Fibroblast of upper back skin (primary cell): ENCODE measurements at regions not wholly inside any gene's neighbourhood (a gene's known extent, or its start where the extent isn't known, plus 50 kb on each side); places are given as distances from the start of the nearest gene placed in this dataset.
"Not testable (repeated sequence)": the region's sequence is repeated elsewhere in the genome, so short reads cannot be mapped to it uniquely, and the experiment has no call there.

Source experiments
- DNase-seq: peaks from one replicate; pipeline ENCODE4 v3.0.0-alpha.2; 2013

DNA sequence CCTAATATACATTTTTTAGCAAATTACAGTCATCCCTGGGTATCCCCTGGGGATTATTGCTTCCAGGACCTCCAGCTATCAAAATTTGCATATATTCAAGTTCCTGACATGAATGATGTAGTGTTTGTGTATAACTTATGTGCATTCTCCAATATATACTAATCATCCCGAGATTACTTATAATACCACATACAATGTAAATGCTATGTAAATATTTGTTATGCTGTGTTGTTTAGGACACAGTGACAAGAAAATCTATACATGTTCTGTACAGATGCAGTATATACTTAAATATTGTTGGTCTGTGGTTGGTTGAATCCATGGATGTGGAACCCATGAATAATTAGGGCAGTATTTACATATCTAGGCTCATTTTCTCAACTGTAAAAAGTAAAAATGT is 1060.3 kb downstream of the DSC3 start:
- DNase-seq: no peak

DNA sequence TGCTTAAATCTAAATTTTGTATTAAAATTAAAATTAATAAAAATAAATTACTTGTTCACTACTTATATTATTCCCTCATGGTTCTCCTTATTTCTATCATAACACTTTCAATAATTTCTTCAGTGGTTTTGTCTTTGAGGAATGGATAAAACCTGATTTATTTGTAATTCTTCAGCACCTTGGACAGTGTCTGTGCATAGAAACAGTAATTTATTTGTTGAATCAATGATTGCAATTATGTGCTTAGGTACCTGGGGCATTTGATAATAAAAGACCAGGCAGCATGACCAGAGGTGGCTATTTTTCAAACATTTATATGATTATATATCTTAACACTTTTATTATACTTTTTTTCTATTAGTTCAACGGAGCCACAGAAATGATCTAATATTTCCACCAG is 1062.7 kb downstream of the DSC3 start:
- no peak for DNase-seq

DNA sequence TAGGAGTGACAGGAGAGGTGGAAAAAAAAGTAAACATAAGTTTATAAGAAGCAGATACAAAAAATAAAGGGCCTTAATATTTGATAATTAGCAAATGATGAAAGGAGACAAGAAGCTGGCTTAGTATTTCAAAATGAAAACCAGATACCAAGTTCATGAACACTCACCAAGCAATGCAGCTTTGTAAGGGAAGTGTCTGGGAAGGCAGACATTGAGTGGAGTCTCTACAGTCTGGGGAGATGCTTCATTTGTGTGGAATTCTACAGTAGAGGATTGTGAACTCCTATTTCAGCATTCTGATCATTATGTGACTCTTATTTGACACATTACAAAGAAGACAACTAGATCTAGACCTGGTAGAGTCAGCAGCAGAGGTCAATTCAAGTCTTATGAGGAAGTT is 1072.7 kb downstream of the DSC3 start:
- DNase-seq: peak; percentile 0

DNA sequence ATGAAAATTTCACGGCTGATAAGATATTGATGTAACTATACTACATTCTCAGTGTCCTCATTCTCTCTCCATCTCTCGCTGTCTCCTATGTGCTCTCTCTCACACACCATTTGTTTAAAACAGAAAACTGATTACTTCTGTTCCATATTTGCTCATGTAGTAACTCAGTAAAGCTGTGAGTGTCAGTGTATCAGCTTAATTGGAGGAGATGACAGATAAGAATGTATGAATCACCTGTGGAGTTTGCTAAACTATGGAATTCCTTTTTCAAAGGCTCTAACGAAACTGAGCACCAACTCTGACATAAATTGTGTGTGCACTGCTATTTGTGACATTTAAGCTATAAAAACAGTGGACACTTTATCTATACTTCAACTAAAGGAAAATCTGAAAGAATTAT is 1080.0 kb downstream of the DSC3 start:
- no peak for DNase-seq

DNA sequence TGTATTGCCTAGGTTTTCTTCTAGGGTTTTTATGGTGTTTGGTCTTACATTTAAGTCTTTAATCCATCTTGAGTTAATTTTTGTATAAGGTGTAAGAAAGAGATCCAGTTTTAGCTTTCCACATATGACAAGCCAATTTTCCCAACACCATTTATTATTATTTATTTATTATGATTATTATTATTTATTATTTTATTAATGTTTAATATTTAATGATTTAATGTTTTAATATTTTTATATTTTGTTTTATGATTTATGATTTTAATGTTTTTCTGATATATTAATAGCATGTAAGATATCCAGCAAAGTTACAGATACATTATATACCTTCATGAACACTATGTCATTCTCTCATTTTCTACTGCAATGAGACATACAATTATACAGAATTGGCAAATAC is 1082.0 kb downstream of the DSC3 start:
- DNase-seq: no peak

DNA sequence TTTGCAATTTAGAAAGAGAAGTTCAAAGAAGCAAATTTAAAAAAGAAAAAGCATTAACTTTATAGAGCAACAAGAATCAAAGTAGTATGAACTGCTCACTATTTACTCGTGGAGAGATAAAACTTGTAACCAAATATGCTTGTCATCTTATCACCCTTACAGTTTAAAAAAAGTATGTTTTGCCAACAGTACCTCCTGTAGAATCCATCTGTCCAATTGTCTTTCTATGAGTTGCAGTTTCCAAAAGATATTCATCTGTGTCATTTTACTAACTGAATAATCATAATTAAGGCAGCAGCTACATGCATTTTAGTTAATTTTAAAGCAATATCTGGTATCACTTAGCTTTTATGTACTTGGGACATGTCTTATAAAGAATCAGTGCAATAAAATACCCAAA is 1112.3 kb downstream of the DSC3 start:
- no peak for DNase-seq

DNA sequence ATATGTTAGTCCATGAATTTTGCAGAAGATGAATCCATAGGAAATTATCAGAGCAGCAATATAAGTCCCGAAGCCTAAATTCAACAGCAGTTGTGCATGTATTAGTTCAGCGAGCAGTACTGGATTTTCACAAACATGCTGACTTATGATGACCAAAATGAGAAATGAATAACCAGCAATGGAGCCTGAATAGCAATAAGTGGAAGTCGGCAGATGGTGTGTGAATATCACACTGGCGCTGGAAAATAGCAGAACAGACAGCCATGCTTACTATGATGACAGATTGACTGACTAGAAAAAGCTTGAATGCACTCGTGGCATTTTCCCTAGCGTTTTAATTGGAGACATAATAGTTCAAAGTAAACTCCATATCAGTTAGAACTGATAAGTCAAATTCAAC is 1114.5 kb downstream of the DSC3 start:
- DNase-seq: no peak

DNA sequence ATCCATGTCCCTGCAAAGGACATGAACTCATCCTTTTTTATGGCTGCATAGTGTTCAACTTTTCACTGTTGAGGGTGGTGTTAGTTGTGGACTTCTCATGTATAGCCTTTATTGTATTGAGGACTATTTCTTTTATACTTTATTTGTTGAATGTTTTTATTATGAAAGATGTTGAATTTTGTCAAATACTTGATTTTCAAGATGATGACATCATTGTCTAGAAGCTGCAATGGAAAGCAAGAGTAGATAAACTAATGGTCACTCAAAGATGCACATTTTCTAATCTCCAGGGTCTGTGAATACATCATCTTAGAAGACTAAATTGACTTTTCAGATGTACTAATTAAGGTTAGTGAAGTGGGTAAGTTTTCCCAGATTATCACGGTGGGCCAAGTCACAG is 1117.0 kb downstream of the DSC3 start:
- no peak for DNase-seq

DNA sequence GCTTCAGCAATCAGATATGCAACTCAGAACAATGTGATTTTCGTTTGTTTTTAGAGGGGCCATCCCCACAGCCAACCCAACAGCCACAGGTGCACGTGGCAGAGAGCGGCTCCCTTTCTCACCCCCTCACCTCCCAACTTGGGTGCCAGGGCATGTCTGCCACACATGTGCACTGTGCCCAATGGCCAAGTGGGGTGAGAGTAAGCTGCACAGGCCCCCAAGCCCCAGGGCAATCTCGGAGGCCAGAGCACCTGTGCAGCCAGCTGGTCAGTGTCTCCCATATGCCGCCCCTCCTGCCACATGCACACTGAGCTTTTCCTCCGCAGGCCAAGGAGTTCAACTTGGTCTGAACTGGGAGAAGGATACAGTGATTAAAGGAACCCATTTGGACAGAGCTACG is 1130.2 kb downstream of the DSC3 start:
- no peak for DNase-seq

DNA sequence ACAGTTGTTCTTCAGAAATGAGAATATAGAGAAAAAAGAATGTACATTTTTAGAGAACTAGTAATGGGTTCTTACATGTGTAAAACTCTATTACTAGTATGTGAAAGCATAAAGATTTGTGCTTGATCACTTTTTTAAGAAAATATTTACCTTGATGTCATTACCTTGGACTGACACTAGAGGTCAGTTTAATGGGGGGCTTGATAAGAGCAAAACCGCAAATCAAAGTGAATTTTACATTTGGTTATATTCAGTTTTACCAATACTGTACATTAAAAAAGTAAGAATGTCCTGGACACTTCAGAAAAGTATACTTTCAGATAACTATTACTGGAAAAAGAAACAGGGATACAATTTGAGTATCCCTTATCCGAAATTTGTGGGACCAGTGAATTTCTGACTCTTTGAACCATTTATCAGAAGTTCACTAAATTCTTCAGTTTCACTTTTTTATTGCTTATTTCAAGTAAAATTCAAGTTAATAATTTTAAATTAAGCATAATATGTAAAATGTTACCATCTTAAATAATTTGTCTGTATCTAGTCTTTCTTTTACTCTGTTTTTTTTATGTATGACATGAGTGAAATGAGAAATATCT is 1149.5 kb downstream of the DSC3 start:
- DNase-seq: no peak

DNA sequence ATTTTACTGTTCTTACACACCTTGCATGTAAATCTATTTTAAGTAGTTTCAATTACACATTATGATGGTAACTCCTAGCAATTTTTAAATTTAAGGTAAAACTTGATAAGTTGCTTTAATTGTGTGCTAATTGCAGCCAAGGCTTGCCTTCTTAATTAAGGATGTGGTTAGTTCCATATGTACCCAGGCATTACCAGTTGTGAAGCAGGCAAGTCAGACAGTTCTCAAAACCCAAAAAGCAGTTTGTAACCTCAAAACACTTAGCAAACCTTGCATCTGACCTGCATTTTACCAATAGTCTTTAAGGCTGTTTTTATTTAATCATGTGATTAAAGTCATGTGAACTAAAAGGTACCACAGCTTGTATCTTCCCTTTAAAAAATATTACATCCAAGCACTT is 1159.4 kb downstream of the DSC3 start:
- no peak for DNase-seq

DNA sequence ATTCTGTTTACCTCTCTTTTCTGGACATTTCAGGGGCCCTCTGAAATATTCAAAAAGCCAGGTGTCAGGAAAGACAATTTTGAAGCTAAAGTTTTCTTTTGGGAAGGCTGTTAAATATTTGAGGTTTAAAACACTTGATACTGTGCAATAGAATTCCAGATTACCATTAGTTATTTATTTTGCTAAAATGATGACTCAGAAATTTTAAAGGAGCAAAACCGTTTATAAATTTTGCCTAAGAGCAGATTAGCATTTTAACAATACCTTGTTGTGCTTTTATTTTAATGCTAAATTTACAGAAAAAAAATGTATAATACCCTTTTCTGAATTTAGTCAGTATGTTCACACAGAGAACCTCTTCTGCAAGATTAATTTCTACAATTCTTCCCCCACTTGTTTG is 1159.9 kb downstream of the DSC3 start:
- no peak for DNase-seq

DNA sequence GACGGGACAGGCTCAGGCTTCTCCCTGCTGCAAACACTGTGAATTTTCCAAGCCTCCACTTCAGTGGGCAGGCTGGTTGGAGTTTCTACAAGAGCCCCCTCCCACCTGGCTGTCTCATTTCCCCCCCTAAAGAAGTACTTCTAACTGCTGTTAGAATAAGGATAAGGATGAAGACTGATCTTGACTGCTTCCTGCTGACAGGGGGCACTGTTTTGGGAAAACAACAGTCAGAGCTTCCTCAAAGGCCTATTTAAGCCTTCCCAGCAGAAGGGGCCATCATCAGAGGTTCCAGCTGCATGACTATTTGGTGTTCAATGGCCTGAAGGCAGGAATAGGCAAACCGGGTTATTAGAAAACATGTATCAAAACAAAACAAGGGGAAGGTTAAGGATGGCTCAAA is 1162.8 kb downstream of the DSC3 start:
- no peak for DNase-seq

DNA sequence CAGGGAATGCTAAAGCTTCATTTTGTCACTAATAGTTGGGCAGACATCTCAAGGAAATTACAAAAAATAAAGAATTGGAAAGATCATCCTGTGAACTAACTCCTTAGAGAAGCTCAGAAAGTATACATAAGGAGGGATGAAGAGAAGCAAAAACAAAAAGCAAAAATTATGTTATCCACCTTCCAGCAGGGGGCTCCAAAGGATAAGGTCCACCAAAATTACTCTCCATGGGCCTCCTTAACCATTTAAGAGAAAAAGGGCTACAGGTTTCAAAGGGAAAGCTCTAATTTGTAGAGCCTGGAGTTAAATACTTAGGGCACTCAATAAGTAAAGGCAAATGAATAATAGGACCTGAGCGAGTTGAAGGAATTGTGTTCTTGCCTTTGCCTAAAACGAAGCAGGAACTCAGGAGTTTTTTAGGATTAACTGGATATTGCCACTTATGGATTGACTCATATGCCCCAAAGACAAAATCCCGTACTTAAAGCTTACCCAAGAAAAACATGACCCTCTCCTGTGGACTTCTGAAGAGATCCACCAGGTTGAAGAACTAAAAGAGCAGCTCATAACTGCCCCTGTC is 1167.9 kb downstream of the DSC3 start:
- peak; percentile 35 for DNase-seq

DNA sequence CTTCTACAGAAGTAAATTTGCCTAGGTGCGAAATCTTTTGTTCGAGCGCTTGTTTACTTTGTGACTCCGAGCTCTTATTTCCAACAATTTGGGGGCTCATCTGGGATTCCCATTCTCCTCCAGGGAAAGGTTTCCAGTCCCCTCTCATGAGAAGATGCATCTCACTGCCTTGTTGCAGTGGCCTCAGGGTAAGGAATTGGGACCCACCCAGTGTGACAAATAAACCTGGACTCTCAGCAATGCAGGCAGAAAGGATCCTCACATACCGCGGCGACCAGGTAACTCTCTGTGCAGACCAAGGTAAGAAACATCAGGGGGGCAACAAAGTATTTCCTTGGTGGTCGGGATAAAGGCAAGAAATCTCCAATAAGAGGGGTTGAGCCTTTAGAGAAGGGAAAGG is 1169.3 kb downstream of the DSC3 start:
- DNase-seq: no peak

DNA sequence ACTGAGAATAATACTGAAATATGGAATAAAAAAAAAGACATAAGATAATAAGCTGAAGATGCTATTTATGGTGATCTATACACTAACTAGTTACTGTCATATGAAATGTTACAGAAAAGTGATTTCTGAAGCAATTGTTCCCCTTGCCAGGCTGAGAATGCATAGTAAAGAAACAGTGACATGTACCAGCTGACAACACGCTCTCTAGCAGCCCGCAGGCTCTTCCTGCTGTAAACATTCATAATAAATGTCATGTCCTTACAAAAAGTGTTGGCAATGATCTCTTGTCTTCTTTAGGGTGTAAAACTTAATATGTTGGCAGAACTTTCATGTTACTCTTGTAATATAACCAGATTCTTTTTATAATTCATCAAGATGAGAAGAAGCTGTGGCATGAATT is 1171.3 kb downstream of the DSC3 start:
- no peak for DNase-seq

DNA sequence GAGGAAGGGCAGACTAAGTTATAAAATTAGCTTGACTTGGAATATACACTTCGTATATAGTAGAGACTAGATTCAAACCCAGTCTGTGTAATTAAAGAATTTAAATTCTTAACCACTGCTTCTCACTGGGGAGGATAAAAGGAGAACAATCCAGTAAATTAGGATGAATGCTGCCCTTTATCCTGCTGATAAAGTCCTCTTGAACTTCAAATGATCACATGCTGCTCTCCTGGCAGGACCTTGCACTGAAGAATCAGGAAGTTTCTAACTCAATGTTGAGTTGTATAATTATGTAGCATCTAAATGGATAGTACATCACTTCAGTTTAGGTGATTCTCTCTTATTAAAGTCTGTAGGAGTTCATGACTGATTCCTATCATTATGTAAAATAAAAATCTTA is 1179.7 kb downstream of the DSC3 start:
- DNase-seq: no peak

DNA sequence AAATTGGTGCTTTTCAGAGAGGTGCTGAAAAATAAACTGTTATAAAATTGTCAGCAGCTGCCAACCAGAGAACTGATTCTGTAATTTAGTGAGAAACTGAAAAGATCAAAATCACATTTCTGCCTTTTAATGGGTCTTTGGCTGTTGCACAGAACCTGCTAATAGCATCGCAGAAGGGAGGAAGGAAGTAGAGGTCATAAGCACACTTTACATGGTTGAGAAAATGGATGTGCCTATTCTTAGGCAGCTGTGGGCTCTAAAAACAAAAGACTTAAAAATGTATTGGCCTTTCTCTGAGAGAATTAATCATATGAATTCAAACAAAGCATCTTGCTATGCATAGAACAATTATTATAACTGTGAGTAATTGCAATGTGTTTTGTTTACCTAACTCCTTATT is 1186.9 kb downstream of the DSC3 start:
- no peak for DNase-seq

DNA sequence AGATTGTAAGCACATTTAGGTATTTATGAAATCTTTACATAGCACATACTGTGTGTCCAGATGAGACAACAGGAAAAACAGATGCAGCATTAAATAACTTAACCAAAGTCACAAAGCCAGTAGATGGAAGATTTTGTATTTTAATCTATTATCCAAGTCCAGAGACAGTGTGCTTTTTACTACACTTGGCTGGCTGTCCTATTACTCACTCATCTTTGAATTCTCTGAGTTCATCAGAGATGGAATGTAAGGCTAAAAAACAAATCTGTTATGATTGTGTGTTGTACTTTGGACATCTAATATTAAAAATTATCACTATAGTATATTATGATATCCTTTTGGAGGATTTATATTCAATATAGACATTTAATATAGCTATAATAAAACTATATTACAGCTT is 1189.4 kb downstream of the DSC3 start:
- peak; percentile 14 for DNase-seq

DNA sequence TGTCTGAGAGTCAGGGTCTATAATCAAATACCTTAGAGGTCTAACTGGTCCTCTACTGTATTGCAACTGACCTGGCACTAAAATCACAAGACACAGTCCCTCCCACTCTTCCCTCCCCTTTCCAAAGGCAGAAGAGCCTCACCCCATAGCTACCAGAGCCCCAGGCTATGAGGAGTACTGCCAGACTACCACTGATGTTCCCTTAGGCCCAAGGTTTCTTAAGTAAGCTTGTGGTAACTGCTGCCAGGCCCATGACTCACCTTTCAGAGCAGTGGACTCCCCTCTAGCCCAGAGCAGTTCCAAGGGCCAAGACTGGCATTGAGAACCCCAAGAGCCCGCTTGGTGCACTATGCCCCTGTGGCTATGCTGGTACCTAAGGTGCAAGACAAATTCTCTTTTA is 1193.4 kb downstream of the DSC3 start:
- DNase-seq: no peak

DNA sequence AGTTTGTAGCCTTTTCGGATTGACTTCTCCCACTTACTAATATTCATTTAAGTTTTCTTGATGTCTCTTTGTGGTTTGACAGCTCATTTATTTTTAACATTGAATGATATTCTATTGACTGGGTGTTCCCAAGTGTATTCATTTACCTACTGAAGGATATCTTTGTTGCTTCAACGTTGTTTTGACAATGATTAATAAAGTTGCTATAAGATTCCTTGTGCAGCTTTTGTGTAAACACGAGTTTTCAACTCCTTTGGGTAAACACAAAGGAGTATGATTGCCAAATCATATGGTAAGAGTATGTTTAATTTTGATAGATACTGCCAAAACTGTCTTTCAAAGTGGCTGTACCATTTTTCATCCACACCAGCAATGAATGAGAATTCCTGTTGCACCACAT is 1200.9 kb downstream of the DSC3 start:
- no peak for DNase-seq

DNA sequence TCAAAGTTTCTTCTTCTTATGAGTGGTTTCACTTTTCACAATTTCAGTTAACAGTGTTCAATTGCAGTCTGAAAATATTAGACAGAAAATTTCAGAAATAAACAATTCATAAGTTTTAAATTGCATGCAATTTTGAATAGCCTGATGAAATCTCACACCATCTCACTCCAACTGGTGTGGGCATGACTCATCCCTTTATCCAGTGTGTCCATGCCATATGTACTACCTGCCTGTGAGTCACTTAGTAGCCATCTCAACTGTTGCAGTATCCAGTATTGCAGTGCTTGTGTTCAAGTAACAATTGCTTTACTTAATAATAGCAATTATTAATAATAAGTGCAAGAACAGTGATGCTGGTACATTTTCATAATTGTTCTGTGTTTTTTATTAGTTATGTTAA is 1202.5 kb downstream of the DSC3 start:
- peak; percentile 78 for DNase-seq

DNA sequence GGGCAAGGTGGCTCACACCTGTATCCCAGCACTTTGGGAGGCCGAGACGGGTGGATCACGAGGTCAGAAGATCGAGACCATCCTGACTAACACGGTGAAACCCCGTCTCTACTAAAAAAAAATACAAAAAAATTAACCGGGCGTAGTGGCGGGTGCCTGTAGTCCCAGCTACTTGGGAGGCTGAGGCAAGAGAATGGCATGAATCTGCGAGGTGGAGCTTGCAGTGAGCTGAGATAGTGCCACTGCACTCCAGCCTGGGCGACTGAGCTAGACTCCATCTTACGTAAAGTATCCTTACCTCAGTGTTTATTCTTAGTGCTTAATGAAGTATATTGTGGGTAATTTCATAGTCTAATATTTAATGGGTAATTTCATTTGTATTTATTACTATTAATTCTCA is 1203.6 kb downstream of the DSC3 start:
- not testable (repeated sequence) for DNase-seq

DNA sequence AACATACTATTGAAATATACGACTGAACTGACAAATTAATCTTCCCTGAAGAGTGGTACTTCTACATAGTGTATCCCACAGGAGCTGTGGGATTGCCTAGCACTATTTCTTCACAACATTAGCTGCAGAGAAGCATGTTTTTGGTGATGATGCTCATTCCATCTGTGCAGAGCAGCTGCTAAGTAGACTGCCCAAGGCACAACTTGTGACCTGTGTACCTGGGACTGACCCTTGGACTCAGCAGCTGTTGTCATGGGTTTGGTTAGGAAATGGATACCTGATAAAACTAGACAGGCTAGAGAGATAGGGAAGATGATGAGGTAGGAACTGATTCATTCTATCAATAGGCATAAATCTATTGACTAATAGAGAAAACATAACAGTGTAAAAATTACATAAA is 1204.0 kb downstream of the DSC3 start:
- no peak for DNase-seq

DNA sequence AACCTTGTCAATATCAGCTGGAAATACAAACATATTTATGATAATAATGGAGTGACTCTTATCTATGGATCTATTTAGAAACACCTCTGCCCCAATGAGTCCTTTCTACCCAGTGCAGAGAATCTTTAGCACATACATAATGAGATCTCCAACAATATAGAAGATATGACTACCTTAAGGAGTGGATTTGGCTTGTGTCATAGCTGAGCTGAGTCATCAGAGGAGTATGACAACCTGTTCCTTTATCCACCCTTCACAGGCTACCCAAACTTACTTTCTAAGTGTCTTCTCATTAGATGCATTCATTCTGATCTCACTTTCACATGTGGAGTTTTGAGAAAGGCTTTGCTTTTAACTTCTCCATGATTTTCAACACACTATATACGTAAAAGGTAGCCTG is 1218.9 kb downstream of the DSC3 start:
- DNase-seq: no peak

DNA sequence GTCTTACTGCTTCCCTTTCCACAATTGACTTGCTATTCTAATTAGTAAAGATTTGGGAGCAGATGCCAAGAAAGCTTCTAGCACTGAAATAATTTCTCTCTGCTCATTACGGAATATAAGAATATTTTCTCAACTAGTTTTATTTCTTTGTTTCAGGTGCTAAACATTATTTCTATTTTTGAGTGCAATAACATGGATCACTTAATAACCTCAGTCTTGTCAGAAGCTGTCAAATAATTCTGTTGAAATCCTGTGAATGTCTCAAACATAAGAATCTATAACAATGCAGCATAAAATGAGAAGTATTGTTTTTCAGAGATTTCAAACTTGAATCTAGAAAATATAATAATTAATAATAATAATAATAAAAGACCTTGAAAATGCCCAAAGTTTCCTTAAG is 1221.0 kb downstream of the DSC3 start:
- DNase-seq: no peak
